ENCODE measurements at regions not wholly inside any gene's neighbourhood (a gene's known extent, or its start where the extent isn't known, plus 50 kb on each side); places are given as distances from the start of the nearest gene placed in this dataset.
"Not testable (repeated sequence)": the region's sequence is repeated elsewhere in the genome, so short reads cannot be mapped to it uniquely, and the experiment has no call there.

- no peak for DNase-seq
These were observed 101.9 kb upstream of the RBPJ start for GRCh38 chr4:26218677-26219605.

GRCh38 chr4:26220696-26221095 is 100.1 kb upstream of the RBPJ start:
- no peak for DNase-seq

- no peak for DNase-seq
These were observed 97.7 kb upstream of the RBPJ start for GRCh38 chr4:26223155-26223554.

DNA sequence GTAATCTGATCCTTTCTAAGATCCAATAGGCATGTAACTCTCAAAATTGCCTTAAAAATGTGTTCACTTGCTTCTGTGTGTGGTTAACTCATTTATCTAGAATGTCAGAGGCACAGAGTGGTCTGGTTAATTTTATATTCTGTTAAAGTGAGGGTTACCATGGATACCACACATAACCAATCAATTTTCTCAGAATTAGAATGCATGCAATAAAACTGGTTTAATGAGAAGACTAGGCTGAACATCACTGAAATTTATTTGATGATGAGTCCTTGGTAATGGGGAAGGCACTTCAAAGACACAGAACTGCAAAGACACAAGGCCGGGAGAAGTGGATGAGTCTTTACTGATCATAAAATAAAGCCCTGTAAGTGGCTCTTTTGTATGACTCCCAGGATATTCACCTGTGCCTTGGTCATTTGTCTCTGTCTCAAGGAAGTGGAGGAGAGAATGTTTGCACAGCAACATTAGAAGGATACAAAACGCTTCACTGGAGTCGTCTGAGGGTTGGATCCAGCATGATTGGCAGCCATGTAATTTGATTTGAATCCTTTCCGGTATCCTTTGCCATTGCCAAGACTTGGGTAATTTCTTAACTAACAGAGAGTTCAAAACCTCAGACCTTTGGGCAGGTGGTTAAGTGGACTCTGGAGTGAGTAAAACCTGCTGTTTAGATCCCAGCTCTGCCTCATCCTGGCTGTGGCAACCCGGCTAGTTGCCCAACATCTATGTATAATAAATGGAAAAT is 94.0 kb upstream of the RBPJ start:
- no peak for DNase-seq

DNA sequence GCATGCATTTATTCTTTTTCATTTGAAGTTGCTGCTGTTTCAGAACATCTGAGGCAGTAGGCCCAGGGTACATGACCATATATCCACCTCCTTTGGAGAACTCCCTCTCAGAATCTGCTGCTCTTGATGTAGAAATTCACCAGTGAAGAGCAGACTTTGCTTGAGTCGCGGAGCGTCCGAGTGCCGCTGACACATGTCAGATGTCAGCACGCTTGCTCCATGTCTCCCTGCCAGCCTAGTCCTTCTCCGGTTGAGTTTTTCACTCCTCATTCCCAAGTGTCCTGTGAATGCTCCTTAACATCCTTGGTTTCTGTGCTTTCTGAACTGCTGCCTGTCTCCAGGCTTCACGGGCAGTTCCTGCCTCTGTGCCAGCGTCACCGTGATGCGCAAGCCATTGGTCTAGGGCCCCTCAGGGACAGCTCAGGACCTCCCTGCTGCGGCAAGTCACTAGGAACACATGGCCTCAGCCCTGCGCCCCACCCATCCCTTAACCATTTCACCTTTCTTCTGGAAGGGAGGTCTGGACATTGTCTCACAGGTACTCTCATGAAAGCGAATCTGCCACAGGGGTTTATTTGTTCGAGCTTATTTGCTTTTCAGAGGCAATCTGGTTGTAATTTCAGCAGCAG is 93.1 kb upstream of the RBPJ start:
- DNase-seq = no peak

GRCh38 chr4:26228883-26229282 is 91.9 kb upstream of the RBPJ start:
- no peak for DNase-seq

DNA sequence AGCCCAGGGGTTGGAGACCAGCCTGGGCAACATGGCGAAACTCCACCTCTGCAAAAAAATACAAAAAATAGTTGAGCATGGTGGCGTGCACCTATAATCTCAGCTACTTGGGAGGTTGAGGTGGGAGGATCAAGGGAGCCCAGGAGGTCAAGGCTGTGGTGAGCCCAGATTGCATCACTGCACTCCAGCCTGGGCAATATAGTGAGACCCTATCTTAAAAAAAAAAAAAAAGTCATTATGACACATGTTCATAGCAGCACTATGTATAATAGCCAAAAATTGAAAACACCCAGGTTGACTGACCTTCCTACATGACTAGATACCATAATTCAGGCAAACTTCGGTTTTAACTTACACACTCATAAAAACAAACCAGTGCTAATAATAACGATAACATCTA is 90.8 kb upstream of the RBPJ start:
- DNase-seq = no peak

DNA sequence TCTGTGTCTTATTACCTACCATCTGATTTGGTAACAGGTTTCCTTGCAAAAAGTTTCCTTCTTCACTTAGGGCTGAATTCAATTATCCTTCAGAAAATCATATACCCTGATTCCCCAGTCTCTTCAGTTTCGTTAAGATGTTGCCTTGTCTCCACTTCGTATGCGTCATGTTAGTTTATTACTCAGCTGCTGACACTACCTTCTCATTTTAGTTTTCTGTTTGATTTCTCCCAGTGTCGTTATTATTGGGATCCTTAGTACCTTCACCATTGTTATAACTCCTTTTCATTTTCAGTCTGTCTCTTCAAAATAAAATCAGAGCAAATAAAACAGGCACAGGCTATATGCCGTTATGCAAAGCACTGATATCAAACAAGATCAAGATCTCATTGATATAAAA is 87.5 kb upstream of the RBPJ start:
- DNase-seq = no peak

DNA sequence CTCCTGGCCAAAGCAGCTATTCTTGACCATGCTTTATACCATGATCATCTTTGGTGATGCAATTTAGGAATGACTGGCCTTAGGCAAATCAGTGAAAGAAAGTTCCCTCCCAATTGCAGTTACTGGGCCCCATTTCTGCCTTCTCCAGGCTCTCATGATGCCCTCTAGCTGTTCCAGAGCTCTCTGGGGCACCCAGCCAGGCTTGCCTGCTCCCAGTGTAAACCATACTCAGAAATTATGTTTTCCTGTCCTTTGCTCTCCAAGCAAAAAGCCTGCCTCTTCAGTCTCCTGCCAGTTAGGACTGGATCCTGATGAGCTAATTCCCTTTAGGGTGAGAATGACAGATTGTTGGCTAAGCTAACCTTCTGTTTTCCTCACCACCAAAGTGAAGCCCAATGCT is 85.3 kb upstream of the RBPJ start:
- no peak for DNase-seq

- no peak for DNase-seq
These were observed 82.9 kb upstream of the RBPJ start for GRCh38 chr4:26237916-26238315.

DNA sequence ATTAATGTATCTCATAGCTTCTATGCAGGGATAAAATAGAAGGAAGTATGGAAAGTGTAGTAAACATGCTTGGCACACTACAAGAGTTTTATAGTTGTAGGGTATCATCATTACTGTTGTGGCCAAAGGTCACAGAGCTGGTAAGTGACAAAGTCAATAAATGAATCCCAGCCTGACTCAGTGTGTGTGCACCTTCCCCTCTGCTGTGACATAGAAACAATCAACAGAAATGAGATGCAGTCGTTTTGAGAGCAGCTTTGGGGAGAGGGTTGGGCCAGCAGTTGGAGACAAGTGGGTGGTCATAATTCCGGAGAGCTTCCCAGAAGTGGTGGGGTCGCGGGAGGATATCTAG is 82.4 kb upstream of the RBPJ start:
- DNase-seq = no peak

GRCh38 chr4:26238778-26239679 is 81.8 kb upstream of the RBPJ start:
- no peak for DNase-seq

DNA sequence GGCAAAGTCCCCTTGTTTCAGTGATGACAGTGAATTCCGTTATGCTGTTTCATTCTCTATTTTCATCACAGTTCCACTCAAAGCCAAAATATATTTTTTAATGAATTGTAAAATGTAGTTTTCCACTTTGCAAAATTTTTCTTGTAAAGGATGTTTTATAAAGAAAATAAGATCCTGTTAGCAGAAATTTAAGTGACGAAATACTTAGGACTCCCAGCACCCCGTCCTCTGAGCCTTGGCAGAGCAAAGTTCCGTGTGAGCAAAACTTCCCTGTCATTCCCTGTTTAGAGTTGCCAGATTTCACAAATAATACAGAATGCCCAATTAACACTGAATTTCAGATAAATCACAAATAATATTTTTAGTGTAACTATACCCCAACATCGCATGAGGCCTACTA is 81.0 kb upstream of the RBPJ start:
- no peak for DNase-seq

GRCh38 chr4:26241179-26241578 is 79.6 kb upstream of the RBPJ start:
- DNase-seq = no peak

DNA sequence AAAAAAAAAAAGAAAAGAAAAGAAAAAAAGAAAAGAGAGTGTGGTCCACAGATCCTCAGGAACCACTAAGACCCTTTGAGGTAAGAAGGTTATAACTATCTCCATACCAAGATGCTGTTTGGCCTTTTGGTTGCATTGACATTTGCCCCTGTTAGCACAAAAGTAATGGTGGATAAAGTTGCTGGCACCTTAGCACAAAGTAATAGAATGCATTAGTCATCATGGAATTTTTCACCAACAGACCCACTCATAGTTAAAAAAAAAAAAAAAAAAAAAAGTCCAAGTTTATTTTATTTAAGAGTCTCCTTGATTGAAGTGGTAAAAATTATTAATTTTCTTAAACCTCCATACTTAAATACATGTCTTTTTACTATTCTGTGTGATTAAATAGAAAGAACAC is 78.4 kb upstream of the RBPJ start:
- no peak for DNase-seq

GRCh38 chr4:26244138-26244537 is 76.7 kb upstream of the RBPJ start:
- not testable (repeated sequence) for DNase-seq

DNA sequence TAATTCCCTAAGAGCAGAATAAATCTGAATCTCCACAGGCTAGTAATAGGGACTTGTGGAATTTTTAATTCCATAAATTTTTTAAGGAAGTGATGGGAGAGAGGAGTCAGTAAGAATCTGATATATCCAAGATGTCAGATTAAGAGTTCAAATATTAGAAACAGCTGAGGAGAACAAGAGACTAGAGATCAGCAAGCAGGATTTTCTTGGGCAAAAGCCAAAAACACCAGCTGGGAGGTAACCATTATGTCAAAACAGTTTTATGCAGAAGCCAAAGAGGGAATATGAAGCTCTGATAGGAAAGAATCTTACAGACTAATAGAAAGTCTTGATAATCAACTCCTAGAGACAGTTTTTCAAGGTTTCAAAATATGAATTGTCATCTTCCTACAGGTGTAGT is 72.2 kb upstream of the RBPJ start:
- DNase-seq = no peak

DNA sequence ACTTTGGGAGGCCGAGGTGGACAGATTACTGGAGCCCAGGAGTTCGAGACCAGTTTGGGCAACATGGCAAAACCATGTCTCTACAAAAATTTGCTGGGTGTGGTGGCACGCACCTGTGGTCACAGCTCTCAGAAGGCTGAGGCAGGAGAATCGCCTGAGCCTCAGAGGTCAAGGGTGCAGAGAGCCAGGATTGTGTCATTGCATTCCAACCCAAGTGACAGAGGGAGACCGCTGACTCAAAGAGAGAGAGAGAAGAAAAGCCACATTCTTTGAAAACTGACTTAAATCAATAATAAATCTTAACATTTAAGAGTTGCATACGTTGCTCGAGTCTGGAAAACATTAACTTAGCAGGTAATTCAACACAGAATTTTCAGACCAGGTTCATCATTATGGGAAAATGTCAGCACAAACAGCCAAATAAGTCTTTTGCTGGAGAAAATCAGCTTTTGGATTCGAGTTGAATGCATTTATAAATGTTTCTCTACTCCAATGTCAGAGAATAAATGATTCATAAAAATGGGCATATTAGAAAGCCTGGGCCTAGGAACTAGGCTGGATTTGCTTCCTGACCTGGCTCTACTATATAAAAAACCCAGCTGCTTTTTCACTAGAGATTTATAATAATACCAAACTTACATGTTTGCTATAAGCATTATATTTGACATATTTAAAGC is 68.3 kb upstream of the RBPJ start:
- DNase-seq = no peak

- no peak for DNase-seq
These were observed 66.8 kb upstream of the RBPJ start for GRCh38 chr4:26253968-26254367.

GRCh38 chr4:26255989-26256388 is 64.8 kb upstream of the RBPJ start:
- no peak for DNase-seq

GRCh38 chr4:26257444-26257843 is 63.4 kb upstream of the RBPJ start:
- not testable (repeated sequence) for DNase-seq

DNA sequence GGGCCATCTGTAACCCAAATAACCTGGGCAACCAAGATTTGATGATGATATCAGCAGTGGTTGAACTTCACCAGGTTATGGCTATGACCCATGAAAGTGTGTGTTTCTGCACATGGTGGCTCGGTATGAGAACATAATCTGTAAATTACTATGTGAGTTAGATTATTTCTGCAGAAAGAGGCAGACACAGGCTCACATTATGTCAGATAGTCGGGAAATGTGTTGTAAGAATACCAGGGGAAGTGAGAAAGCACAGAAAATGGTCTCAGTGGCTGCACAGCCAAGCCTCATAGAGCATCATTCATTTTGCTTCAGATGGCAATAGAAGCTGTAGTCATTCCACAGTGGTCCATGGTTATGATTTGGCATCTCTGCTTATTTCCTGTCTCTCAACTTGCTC is 63.0 kb upstream of the RBPJ start:
- no peak for DNase-seq
